ENCODE measurements at regions not wholly inside any gene's neighbourhood (a gene's known extent, or its start where the extent isn't known, plus 50 kb on each side); places are given as distances from the start of the nearest gene placed in this dataset.
A peak's percentile ranks its signal among the peaks of the same experiment; 100 is the strongest.

DNA sequence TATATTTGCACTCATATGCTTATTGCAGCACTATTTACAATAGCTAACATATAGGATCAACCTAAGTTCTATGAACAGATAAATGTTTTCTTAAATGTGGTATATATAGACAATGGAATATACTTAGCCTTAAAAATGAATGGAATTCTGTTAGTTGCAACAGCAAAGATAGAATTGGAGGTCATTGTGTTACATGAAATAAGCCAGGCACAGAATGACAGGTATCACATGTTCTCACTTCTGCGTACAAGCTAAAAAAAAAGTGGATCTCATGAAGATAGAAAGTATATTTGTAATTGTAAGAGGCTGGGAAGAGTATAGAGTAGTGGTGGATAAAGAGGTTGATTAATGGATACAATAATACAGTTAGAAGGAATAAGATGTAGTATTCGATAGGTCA is 255.5 kb upstream of the SETBP1 start:
- Histone ChIP-seq H3K27ac (no peak overlapping the region), H3K4me3 (no peak overlapping the region), H3K27me3 (no peaks in the 10 kb centered on the region), H3K36me3 (no peaks in the 10 kb centered on the region), H3K4me1 (no peaks in the 10 kb centered on the region), H3K9me3 (peaks cover 0 to 2% (median 0%) of the 10 kb centered on the region in 3 donors)
- intact Hi-C loops (cut with DNase I; ENCODE audit: low total_unique reads) = no loop called here
- no peak for DNase-seq
- TF ChIP-seq, protein P1, sequence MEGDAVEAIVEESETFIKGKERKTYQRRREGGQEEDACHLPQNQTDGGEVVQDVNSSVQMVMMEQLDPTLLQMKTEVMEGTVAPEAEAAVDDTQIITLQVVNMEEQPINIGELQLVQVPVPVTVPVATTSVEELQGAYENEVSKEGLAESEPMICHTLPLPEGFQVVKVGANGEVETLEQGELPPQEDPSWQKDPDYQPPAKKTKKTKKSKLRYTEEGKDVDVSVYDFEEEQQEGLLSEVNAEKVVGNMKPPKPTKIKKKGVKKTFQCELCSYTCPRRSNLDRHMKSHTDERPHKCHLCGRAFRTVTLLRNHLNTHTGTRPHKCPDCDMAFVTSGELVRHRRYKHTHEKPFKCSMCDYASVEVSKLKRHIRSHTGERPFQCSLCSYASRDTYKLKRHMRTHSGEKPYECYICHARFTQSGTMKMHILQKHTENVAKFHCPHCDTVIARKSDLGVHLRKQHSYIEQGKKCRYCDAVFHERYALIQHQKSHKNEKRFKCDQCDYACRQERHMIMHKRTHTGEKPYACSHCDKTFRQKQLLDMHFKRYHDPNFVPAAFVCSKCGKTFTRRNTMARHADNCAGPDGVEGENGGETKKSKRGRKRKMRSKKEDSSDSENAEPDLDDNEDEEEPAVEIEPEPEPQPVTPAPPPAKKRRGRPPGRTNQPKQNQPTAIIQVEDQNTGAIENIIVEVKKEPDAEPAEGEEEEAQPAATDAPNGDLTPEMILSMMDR (IDR thresholded peaks at IDR 0.05) = no peak

DNA sequence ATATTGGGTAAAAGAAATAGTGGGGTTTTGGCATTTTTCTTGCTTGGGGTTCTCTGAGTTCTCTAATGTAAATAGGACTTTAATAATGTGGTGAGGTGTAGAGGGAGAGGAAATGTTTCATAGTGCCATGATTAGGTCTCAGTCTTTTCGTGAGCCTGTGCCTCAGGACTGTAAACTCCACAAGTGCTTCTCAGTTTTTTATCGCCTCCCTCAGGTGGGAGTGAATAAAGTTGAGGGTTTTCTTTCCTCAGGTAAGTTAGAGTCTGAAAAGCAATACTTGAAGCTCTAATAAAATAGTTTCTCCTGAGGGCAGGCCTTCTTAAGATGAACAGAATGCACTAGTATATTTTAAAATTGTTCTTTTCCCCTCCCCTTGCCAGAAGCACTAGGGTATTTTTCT is 243.1 kb upstream of the SETBP1 start:
- Histone ChIP-seq H3K9me3 (no peaks in the 10 kb centered on the region), H3K27ac (no peak overlapping the region), H3K4me1 (no peaks in the 10 kb centered on the region), H3K36me3 (no peaks in the 10 kb centered on the region), H3K4me3 (no peak overlapping the region), H3K27me3 (no peaks in the 10 kb centered on the region)
- intact Hi-C loops (cut with DNase I; ENCODE audit: low total_unique reads) = no loop called here
- no peak for DNase-seq
- TF ChIP-seq, protein P1 (IDR thresholded peaks at IDR 0.05) = no peak

DNA sequence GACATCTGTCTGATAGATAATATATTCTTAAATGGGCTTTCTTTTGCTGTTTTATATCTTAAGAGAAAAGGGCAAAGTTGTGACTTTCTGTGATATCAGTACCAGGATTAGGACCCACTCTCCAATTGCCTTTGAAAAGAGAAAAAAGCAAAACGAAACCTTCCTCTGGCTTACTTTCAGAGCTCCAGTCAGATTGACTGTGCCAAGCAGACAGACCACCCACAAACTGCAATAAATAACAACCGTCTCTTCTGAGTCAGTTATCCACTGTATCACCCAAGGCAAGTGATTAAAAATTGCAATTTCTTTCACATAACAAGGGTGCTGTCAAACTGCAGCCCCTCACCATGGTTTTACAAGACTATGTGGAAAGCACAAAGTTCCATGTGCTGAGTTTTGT is 230.5 kb upstream of the SETBP1 start:
- Histone ChIP-seq H3K4me3 (no peak overlapping the region), H3K9me3 (no peaks in the 10 kb centered on the region), H3K27me3 (no peaks in the 10 kb centered on the region), H3K36me3 (no peaks in the 10 kb centered on the region), H3K27ac (no peak overlapping the region), H3K4me1 (peaks cover 0 to 9% (median 2%) of the 10 kb centered on the region in 4 donors)
- intact Hi-C loops (cut with DNase I; ENCODE audit: low total_unique reads) = no loop called here
- TF ChIP-seq, protein P1 (IDR thresholded peaks at IDR 0.05) = no peak
- DNase-seq = no peak

DNA sequence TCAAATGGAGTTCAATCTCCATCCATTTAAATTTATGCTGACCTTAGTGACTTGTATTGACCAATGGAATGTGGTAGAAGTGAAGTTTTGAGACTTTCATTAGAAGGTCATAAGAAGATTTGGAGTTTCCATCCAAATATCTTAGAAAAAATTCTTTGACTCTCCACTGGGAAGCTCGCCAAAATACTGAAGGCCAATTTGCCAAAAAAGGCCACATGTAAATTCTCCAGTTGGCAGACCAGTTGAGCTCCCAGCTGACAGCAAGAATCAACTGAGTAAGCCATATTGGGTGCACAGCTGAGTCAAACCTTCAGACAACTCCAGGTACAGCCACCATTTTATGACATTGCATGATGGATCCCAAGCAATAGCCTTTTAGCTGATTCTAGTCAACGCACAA is 228.3 kb upstream of the SETBP1 start:
- TF ChIP-seq, protein P1 (IDR thresholded peaks at IDR 0.05) = no peak
- Histone ChIP-seq H3K27ac (no peak overlapping the region), H3K36me3 (no peaks in the 10 kb centered on the region), H3K27me3 (no peaks in the 10 kb centered on the region), H3K9me3 (no peaks in the 10 kb centered on the region), H3K4me3 (no peak overlapping the region), H3K4me1 (peaks cover 0 to 9% (median 2%) of the 10 kb centered on the region in 4 donors)
- peak in 1 of 2 donors; percentile 60 for DNase-seq
- intact Hi-C loops (cut with DNase I; ENCODE audit: low total_unique reads) = no loop called here

DNA sequence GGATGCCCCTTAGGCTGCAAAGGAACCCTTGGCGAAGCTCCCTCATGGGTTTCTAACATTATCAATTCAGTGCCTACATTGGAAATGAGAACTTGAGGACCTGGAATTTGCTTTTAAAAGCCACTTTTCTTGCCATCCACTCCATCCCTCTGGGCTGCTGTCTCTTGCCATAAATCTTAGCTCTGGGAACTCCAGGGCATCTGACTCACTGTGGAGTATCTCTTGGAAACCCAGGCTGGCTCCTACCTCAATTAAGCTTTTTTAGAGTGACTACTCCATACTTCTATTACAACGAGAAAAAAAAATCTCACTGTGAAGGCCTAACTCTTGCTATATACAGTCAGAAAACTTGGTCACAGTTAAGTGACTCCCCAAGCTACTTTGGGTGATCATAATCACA is 227.2 kb upstream of the SETBP1 start:
- intact Hi-C loops (cut with DNase I; ENCODE audit: low total_unique reads) = no loop called here
- peaks cover 0 to 9% (median 2%) of the 10 kb centered on the region in 4 donors for H3K4me1 ChIP-seq
- H3K9me3 ChIP-seq = no peaks in the 10 kb centered on the region
- TF ChIP-seq, protein P1 (IDR thresholded peaks at IDR 0.05) = no peak
- H3K27ac ChIP-seq = no peak overlapping the region
- DNase-seq = no peak
- no peaks in the 10 kb centered on the region for H3K27me3 ChIP-seq
- no peak overlapping the region for H3K4me3 ChIP-seq
- H3K36me3 ChIP-seq = no peaks in the 10 kb centered on the region

DNA sequence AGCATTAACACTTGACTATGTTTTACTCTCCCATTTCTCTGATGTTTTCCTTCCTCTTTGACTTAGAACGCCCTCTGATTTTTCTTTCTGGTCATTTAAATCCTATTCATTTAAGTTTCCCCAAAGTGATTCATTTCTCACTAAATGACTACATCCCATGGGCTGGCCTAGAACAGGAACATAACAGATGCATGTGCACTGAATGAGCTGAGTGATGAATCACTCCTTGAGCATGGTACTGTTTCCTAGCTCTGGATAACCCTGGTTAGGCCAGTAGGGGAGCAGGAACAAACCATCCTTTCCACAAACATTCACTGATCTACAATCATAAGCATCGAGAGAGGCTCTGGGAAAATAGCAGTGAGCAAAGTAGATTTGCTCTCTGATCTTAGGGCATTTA is 221.9 kb upstream of the SETBP1 start:
- no peaks in the 10 kb centered on the region for H3K4me1 ChIP-seq
- no peak overlapping the region for H3K4me3 ChIP-seq
- TF ChIP-seq, protein P1 (IDR thresholded peaks at IDR 0.05) = no peak
- H3K36me3 ChIP-seq = no peaks in the 10 kb centered on the region
- no peak for DNase-seq
- H3K9me3 ChIP-seq = no peaks in the 10 kb centered on the region
- H3K27ac ChIP-seq = no peak overlapping the region
- no peaks in the 10 kb centered on the region for H3K27me3 ChIP-seq
- intact Hi-C loops (cut with DNase I; ENCODE audit: low total_unique reads) = no loop called here

All from tibial artery (tissue), 4 donors.